GM23248 (cell line): ENCODE measurements at regions not wholly inside any gene's neighbourhood (a gene's known extent, or its start where the extent isn't known, plus 50 kb on each side); places are given as distances from the start of the nearest gene placed in this dataset.

Experiments
- EZH2 ChIP-seq: fragments of 200-600 bp; sonication (generic); IDR thresholded peaks from 2 replicates; pipeline ENCODE4 v1.6.1; 2018; ENCODE audit warnings: antibody characterized with exemption, mild to moderate bottlenecking; ENCODE audit not compliant: insufficient read depth, poor library complexity, severe bottlenecking
- EZH2phosphoT487 ChIP-seq: fragments of 200-600 bp; sonication (generic); IDR thresholded peaks from 2 replicates; pipeline ENCODE4 v1.6.1; 2018; ENCODE audit warnings: antibody characterized with exemption, moderate library complexity, mild to moderate bottlenecking, low read depth; ENCODE audit not compliant: insufficient read depth

- TF ChIP-seq EZH2 (no peak), EZH2phosphoT487 (no peak)
Observed at GRCh38 chr13:74251778-74252519, 117.7 kb upstream of the KLF12 start.
